Endometrium (tissue), 2 donors: ENCODE measurements at regions not wholly inside any gene's neighbourhood (a gene's known extent, or its start where the extent isn't known, plus 50 kb on each side); places are given as distances from the start of the nearest gene placed in this dataset.

Experiments
- FAIRE-seq: peaks from 2 replicates; lab custom pipeline; 2012; peaks lifted over from hg19 to GRCh38; lab: Jason Lieb, UNC
- donor health status: control.
- donor health status: control.

DNA sequence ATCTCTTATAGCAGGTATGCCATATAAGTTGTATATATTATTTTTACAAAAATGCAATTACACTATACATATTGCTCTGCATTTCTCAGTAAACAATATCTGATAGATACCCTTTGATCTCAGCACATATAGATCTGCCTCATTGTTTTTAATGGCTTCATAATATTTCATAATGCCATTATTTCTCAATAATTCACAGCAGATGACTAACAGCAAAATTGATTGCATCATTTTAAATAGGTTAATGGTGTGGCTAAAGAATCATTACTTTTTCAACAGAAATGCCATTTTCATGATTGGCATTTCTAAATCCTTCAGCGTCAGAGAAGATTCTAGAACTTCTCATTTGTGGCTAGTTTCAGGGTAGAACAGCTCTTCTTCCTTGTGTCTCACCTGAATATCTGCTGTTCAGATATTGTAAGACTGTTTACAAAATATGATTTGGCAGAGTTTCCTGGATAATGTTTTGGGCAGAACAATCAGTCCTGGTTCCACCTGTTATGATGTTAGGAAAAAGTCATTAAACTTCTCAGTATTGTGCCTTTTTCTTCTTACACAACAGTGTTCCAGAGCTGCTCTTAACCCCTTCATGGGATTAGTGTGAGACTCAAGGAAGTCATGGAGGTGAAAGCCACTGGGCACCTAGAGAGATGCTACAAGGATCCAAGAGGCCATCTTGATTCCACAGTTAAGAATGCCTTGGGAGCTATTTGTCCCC, 397.6 kb upstream of the THBS1 start:
- FAIRE-seq, result no peak

DNA sequence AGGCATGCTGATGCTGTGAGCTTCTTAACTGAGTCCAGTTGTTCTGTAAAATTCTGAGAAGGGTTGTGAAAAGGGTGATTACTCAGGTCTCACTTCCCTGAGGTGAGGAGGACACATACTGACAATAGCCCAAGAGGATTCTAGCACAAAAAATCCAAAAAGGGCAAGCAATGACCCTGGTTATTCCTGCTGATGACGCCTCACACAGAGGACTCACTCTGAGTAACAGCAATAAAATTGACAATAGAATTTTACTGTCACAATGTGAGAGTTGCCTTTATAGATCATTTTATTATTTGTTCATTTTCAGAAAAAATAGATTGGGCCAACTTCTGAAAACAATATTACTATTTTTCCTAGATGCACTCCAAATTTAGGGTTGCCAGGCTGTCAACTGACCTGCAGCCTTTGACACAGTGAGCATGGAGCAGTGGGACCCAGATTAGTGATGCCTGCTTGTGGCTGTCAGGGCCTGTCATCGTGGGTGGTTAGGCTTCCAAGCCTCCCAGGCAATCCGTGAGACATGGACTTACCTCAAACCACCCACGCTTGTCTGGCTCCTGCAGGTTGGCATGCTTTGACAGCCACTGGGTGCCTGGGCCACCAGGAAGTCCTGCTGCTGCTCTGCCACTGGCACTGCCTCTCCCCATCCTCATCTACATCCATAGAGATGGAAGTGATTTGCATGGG, 396.0 kb upstream of the THBS1 start:
- no peak for FAIRE-seq

- peak; percentile 61 for FAIRE-seq
Measured at GRCh38 chr15:39188314-39188713, 392.6 kb upstream of the THBS1 start.

- FAIRE-seq, result no peak
Measured at GRCh38 chr15:39188930-39189329, 391.9 kb upstream of the THBS1 start.

DNA sequence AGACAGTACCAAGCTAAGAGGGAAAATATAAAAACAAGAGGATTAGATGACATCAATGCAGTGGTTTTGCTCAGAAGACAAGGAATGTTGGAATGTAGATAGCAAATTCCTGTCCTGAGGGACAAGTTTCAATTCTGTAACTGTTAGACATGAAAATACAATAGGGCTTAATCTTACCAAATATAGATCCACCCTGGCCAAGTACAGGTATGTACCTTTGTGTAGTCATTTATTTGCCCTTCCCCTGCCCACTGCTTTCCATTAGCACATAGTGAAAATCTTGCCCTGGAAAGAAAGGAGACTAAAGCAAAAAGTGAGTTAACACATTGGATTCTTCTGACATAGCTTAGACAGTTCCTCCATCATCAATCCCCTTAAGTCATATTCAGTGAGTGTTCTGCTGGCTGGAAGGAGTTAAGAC, 389.0 kb upstream of the THBS1 start:
- no peak for FAIRE-seq

GRCh38 chr15:39192351-39192750, 388.5 kb upstream of the THBS1 start:
- no peak for FAIRE-seq

GRCh38 chr15:39192979-39193560, 387.8 kb upstream of the THBS1 start:
- FAIRE-seq, result no peak

DNA sequence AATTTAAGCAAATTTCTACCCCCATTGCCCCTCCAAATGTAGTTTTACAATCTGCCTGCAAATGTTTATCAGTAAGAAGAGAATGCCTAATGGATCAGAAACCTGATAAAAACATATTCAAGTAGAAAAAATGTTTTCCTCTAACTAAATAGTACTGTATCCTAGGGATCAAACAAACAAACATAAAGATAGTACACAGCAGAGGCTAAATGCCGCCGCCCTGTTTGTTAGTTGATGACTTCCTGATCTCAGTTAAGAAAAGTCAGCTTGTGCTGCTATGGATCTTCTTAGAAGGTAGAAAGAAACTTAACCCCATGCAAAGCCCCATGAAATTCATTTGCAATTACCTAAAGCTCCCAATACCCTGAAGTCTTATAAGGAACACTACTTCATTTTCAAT, 387.3 kb upstream of the THBS1 start:
- FAIRE-seq, result no peak

- FAIRE-seq, result no peak
Measured at GRCh38 chr15:39194106-39194830, 386.6 kb upstream of the THBS1 start.

DNA sequence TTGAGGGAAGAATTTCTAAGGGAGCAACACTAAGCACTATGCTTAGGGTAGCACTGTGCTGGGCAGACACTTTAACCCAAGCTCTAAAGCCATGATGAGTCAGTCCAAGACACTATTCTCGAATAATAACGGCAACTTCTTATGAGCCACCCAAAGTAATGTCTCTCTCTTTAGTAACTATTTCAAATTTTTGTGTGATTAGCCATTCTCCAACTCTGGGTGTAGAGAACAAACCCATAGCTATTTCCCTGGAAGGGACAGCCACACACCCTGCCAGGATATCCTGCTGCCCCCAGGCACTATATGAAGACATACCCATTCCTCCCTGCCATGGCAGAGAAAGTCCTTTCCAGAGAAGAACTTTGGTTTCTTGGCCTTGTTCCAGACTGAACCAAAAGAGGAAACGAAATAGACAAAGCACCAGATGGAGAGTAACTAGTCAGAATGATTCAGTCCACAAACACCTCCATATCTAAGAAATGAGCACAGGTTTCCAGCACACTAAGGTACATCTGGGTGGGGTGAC, 384.9 kb upstream of the THBS1 start:
- no peak for FAIRE-seq

GRCh38 chr15:39198044-39199000, 382.6 kb upstream of the THBS1 start:
- FAIRE-seq, result peak; percentile 81

DNA sequence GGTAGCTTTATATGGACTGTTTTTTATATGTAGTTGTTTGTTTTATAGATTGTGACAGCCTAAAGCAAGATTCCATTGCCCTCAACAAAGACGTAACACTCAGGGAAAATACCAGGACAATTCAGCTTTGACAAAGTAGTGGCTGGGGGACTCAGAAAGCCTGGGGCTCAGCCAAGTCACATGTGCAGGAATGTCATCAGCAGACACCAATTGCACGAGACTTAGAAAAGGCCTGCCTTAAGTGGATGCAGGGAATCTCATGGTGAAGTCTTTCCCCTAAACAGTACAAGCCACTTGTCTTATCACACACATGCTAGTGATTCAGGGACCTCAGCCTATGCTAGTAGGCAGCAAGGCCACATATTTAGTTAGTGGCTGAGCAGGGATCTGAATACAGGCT, 381.8 kb upstream of the THBS1 start:
- FAIRE-seq, result no peak

DNA sequence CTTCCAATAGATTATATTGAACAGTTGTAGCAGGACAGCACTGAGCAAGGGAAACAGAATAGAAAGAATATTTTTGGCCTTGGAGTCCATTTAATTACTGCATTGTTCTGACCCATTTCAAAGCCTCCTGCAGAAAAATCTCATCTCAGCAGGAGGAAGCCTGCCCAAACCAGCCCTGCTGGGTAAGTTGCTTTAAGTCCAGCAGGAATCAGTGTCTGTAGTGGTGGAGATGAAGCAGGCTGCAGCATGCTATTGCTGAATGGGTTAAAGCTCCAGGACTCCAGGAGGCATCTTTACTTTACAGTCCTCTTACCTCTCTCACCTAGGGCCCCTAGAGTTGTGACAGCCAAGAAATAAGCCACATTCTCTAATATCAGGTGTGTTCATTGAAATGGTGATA, 380.3 kb upstream of the THBS1 start:
- FAIRE-seq, result no peak

GRCh38 chr15:39202641-39203040, 378.2 kb upstream of the THBS1 start:
- FAIRE-seq, result peak; percentile 23

DNA sequence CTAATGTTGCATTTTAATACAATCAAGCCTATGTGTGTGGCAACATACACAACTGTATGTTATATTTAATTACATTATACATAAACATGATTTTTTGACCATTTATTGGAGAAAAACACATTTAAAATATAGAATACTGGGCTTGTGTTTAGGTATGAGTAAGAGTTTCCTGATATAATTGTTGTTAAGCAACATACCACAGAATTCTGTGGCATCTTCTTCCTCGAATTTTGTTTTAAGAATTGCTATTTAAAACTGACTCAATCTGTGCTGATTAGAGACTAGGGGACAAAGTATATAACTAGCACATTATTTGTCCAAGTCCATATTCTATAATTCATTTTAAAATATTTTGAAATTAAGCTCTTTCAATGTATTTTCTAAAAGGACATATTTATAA, 376.8 kb upstream of the THBS1 start:
- FAIRE-seq, result no peak

GRCh38 chr15:39205081-39205480, 375.8 kb upstream of the THBS1 start:
- no peak for FAIRE-seq

- FAIRE-seq, result no peak
Measured at GRCh38 chr15:39205506-39206371, 375.1 kb upstream of the THBS1 start.

DNA sequence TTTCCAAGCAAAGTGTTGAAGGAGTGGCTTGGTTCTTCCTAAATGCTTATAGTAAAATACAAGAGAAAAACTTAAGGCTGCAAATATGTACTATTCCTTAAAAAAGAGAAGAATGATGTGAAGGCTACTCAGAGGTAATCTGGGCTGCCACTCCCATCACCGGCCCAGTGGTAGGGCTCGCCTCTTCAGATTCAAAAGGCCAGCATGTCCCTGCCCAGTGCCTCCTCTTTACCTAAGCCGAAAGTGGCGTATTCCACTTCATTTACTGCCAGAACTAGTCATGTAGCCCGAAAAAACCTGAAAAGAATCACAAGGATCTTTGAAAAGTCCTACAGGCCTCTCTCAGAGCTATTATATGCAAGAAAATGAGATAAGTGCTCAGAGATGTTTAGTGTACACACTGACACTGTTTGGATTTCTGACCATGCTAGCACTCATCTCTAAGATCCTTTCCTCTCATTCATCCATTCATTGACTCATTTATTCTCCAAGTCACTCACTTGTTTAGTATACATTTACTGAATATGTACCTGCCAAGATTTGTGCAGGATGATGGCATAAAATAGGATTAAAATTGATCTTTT, 373.3 kb upstream of the THBS1 start:
- FAIRE-seq, result no peak

DNA sequence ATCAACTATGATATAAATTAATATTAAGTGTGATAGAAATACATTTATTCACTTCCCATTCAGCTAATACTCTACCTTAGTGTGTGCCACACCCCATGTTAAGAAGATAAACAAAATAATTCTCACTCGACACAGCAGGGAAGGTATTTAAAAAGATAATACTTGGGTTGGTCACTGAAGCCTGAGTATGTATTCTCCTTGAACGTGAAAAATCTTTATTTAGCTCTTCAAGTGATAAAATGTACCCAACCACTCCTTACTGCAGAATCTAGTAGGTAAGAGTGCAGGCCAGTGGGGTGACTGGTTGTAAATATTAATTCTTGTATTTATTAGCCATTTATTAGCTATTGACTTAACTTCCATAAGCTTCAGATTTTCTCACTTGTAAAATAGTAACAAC, 372.7 kb upstream of the THBS1 start:
- no peak for FAIRE-seq
